OCI-LY1 (cell line): ENCODE measurements at regions not wholly inside any gene's neighbourhood (a gene's known extent, or its start where the extent isn't known, plus 50 kb on each side); places are given as distances from the start of the nearest gene placed in this dataset.

Experiments used
- H2AFZ ChIP-seq: fragments of 200-600 bp; sonication (generic), shearing (Covaris generic); 2 replicates; pipeline ENCODE4 v1.6.0; 2014; ENCODE audit warnings: antibody characterized with exemption, mild to moderate bottlenecking, low read length
- H3F3A ChIP-seq: fragments of 200-600 bp; sonication (generic), shearing (Covaris generic); 2 replicates; pipeline ENCODE4 v1.6.0; 2014; ENCODE audit warnings: mild to moderate bottlenecking, antibody characterized with exemption, low read length, moderate library complexity; ENCODE audit not compliant: insufficient read depth
- H3K27ac ChIP-seq: fragments of 200-600 bp; sonication (generic); 2 replicates; pipeline ENCODE4 v1.5.1; 2014; ENCODE audit warnings: low read length, mixed run types, mild to moderate bottlenecking, low read depth; ENCODE audit not compliant: poor library complexity, severe bottlenecking
- H3K27me3 ChIP-seq: fragments of 200-600 bp; sonication (generic); 2 replicates; pipeline ENCODE4 v1.6.0; 2014; ENCODE audit warnings: antibody characterized with exemption, mild to moderate bottlenecking, low read length, moderate library complexity; ENCODE audit not compliant: insufficient read depth
- H3K36me3 ChIP-seq: fragments of 200-600 bp; sonication (generic); 2 replicates; pipeline ENCODE4 v1.6.1; 2014; ENCODE audit warnings: mild to moderate bottlenecking, antibody characterized with exemption, low read length, moderate library complexity, mixed read lengths; ENCODE audit not compliant: insufficient read depth
- H3K4me1 ChIP-seq: fragments of 200-600 bp; sonication (generic); 2 replicates; pipeline ENCODE4 v1.5.1; 2014; ENCODE audit warnings: mild to moderate bottlenecking, low read length, moderate library complexity; ENCODE audit not compliant: insufficient read depth, severe bottlenecking
- H3K4me2 ChIP-seq: fragments of 200-600 bp; sonication (generic), shearing (Covaris generic); 2 replicates; pipeline ENCODE4 v1.6.1; 2014; ENCODE audit warnings: low read length
- H3K4me3 ChIP-seq: fragments of 200-600 bp; sonication (generic); 2 replicates; pipeline ENCODE4 v1.5.1; 2014; ENCODE audit warnings: low read length, low read depth, mild to moderate bottlenecking, mixed read lengths; ENCODE audit not compliant: poor library complexity, severe bottlenecking
- H3K79me2 ChIP-seq: fragments of 200-600 bp; shearing (Covaris generic); 2 replicates; pipeline ENCODE4 v1.6.1; 2016; ENCODE audit warnings: mixed run types, low read length, mixed read lengths; ENCODE audit not compliant: insufficient read depth
- H3K9ac ChIP-seq: fragments of 200-600 bp; sonication (generic), shearing (Covaris generic); 2 replicates; pipeline ENCODE4 v1.6.1; 2014; ENCODE audit warnings: mild to moderate bottlenecking, low read length, mixed read lengths
- H3K9me2 ChIP-seq: fragments of 200-600 bp; sonication (generic), shearing (Covaris generic); 2 replicates; pipeline ENCODE4 v1.6.1; 2014; ENCODE audit warnings: low read depth, mild to moderate bottlenecking, low read length, mixed read lengths
- H3K9me3 ChIP-seq: fragments of 200-600 bp; shearing (Covaris generic); 2 replicates; pipeline ENCODE4 v1.6.1; 2014; ENCODE audit warnings: low read length, mixed read lengths
- H4K20me1 ChIP-seq: fragments of 200-600 bp; sonication (generic), shearing (Covaris generic); 2 replicates; pipeline ENCODE4 v1.6.0; 2016; ENCODE audit warnings: mild to moderate bottlenecking, low read length; ENCODE audit not compliant: insufficient read depth
- EZH2 ChIP-seq: fragments of 200-600 bp; sonication (generic), shearing (Covaris generic); IDR thresholded peaks from 2 replicates; pipeline ENCODE4 v1.8.0; 2017; ENCODE audit warnings: borderline replicate concordance, mixed run types, mild to moderate bottlenecking, antibody characterized with exemption, low read length, moderate library complexity, mixed read lengths
- TF ChIP-seq, protein P1 (sequence below): fragments of 200-600 bp; sonication (generic), shearing (Covaris generic); IDR thresholded peaks from 2 replicates; pipeline ENCODE4 v1.5.1; 2017; ENCODE audit warnings: mild to moderate bottlenecking, antibody characterized with exemption, low read length, moderate library complexity, mixed read lengths

- H3K79me2 ChIP-seq = no peaks in the 10 kb centered on the region
- H3K27ac ChIP-seq = no peak overlapping the region
- H3K9me3 ChIP-seq = no peaks in the 10 kb centered on the region
These were observed 764.3 kb upstream of the PRMT6 start for GRCh38 chr1:106292130-106292529.

GRCh38 chr1:106296431-106296830 is 760.0 kb upstream of the PRMT6 start:
- H3K36me3 ChIP-seq = no peaks in the 10 kb centered on the region
- H3K9ac ChIP-seq = no peak overlapping the region
- H3K4me2 ChIP-seq = no peak overlapping the region
- H3K4me3 ChIP-seq = no peak overlapping the region
- H3K9me2 ChIP-seq = no peaks in the 10 kb centered on the region
- H3K27me3 ChIP-seq = no peaks in the 10 kb centered on the region
- TF ChIP-seq, protein P1, sequence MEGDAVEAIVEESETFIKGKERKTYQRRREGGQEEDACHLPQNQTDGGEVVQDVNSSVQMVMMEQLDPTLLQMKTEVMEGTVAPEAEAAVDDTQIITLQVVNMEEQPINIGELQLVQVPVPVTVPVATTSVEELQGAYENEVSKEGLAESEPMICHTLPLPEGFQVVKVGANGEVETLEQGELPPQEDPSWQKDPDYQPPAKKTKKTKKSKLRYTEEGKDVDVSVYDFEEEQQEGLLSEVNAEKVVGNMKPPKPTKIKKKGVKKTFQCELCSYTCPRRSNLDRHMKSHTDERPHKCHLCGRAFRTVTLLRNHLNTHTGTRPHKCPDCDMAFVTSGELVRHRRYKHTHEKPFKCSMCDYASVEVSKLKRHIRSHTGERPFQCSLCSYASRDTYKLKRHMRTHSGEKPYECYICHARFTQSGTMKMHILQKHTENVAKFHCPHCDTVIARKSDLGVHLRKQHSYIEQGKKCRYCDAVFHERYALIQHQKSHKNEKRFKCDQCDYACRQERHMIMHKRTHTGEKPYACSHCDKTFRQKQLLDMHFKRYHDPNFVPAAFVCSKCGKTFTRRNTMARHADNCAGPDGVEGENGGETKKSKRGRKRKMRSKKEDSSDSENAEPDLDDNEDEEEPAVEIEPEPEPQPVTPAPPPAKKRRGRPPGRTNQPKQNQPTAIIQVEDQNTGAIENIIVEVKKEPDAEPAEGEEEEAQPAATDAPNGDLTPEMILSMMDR = no peak
- TF ChIP-seq EZH2 = no peak
- H3K9me3 ChIP-seq = no peaks in the 10 kb centered on the region
- H4K20me1 ChIP-seq = no peaks in the 10 kb centered on the region
- no peaks in the 10 kb centered on the region for H3F3A ChIP-seq
- H3K27ac ChIP-seq = no peak overlapping the region
- H2AFZ ChIP-seq = no peak overlapping the region
- no peaks in the 10 kb centered on the region for H3K79me2 ChIP-seq
- no peaks in the 10 kb centered on the region for H3K4me1 ChIP-seq

More at GRCh38 chr1:106292130-106292529, 764.3 kb upstream of the PRMT6 start:
- Histone ChIP-seq H3F3A (no peaks in the 10 kb centered on the region), H3K9ac (no peak overlapping the region), H3K9me2 (no peaks in the 10 kb centered on the region), H3K27me3 (no peaks in the 10 kb centered on the region), H2AFZ (no peak overlapping the region), H3K4me1 (no peaks in the 10 kb centered on the region), H3K36me3 (no peaks in the 10 kb centered on the region), H4K20me1 (no peaks in the 10 kb centered on the region), H3K4me2 (no peak overlapping the region), H3K4me3 (no peak overlapping the region)
- TF ChIP-seq EZH2 = no peak
- TF ChIP-seq, protein P1 = no peak

DNA sequence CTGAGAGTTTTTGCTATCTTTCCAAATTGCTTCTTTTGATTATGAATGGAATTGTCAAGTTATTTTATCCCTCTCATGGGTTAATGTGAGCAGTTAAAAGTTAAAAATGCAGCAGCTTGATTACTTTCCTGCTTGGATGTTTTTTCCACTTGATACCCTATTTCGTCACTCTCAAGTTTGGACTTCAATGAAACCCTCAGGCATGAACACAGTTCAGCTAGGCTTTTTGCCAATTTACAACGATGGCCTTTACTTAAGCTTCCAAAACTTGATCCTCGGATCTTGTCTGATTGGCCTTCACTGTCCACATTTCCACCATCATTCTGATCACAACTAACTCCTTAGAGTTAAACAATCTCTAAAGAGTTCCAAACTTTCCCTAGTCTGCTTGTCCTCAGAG is 752.4 kb upstream of the PRMT6 start:
- TF ChIP-seq, protein P1 = no peak
- TF ChIP-seq EZH2 = no peak
- Histone ChIP-seq H3K27me3 (no peaks in the 10 kb centered on the region), H3K4me2 (no peak overlapping the region)

More for the DNA sequence above, 752.4 kb upstream of the PRMT6 start:
- Histone ChIP-seq H3K36me3 (no peaks in the 10 kb centered on the region), H4K20me1 (no peaks in the 10 kb centered on the region), H3K9me3 (0 out of 2 replicates have a peak, but pooled peaks cover 3% of the 10 kb centered on the region), H3K9me2 (no peaks in the 10 kb centered on the region), H3F3A (no peaks in the 10 kb centered on the region), H3K4me3 (no peak overlapping the region), H3K4me1 (no peaks in the 10 kb centered on the region), H2AFZ (no peak overlapping the region), H3K27ac (no peak overlapping the region), H3K9ac (no peak overlapping the region), H3K79me2 (no peaks in the 10 kb centered on the region)
